B cell (primary cell): ENCODE measurements at regions not wholly inside any gene's neighbourhood (a gene's known extent, or its start where the extent isn't known, plus 50 kb on each side); places are given as distances from the start of the nearest gene placed in this dataset.

ENCODE experiments used
- ATAC-seq: fragments of 200-7000 bp; cut with Tn5 transposase; one replicate; pipeline ENCODE4 v1.10.0; 2021; ENCODE audit warnings: low read depth, mild to moderate bottlenecking, moderate number of reproducible peaks, moderate library complexity
- CTCF ChIA-PET: fragments of 350-600 bp; sonication (Branson Sonifier 250); formaldehyde crosslinking; loops from one replicate; lab custom pipeline; 2021; ENCODE audit warnings: antibody characterized with exemption, inconsistent platforms; lab: Charles Lee
- POLR2A ChIA-PET: fragments of 350-600 bp; sonication (Branson Sonifier 250); formaldehyde crosslinking; loops from one replicate; lab custom pipeline; 2021; ENCODE audit warnings: antibody characterized with exemption; lab: Charles Lee
- DNase-seq: peaks from one replicate; pipeline ENCODE4 v3.0.0; 2013
- H2AFZ ChIP-seq: 2 replicates; pipeline ENCODE4 v1.6.1; 2012; ENCODE audit warnings: mild to moderate bottlenecking, low read depth, low read length; ENCODE audit not compliant: insufficient read depth, poor library complexity, severe bottlenecking
- H3K27ac ChIP-seq, 2 donors: 1 replicate in 1 of 2; 2 replicates in 1 of 2; pipeline ENCODE4 v1.5.1; 2012 to 2013; ENCODE audit warnings: low read length in 2 of 2, mild to moderate bottlenecking in 2 of 2, moderate library complexity in 1 of 2
- H3K27me3 ChIP-seq, 4 experiments: fragments of 200-600 bp in 1 of 4; sonication (generic) in 1 of 4; replicated peaks in 1 of 4; 1 replicate in 2 of 4; 2 replicates in 2 of 4; pipeline versions ENCODE4 v1.6.1 to v1.7.0; 2013 to 2016; ENCODE audit warnings: low read length in 3 of 4, mild to moderate bottlenecking in 2 of 4, mixed read lengths in 1 of 4, moderate library complexity in 1 of 4; ENCODE audit not compliant: insufficient read depth in 4 of 4, control insufficient read depth in 3 of 4; ENCODE audit errors: control extremely low read depth in 1 of 4
- H3K36me3 ChIP-seq, 2 experiments: replicated peaks in 1 of 2; 1 replicate in 1 of 2; 2 replicates in 1 of 2; pipeline versions ENCODE4 v1.6.1 to v1.7.1; 2013; ENCODE audit warnings: low read length in 1 of 2; ENCODE audit not compliant: insufficient read depth in 2 of 2, control insufficient read depth in 1 of 2; ENCODE audit errors: control extremely low read depth in 1 of 2, extremely low read depth in 1 of 2
- H3K4me1 ChIP-seq, 2 donors: fragments of 200-600 bp in 1 of 2; sonication (generic) in 1 of 2; 1 replicate in 1 of 2; 2 replicates in 1 of 2; pipeline versions ENCODE4 v1.5.1 to v1.6.1; 2013 to 2017; ENCODE audit warnings: low read length in 2 of 2; ENCODE audit not compliant: control insufficient read depth in 2 of 2, insufficient read depth in 2 of 2
- H3K4me2 ChIP-seq: replicated peaks from 2 replicates; pipeline ENCODE3; 2012; ENCODE audit warnings: mild to moderate bottlenecking, low read depth, low read length; ENCODE audit not compliant: poor library complexity, severe bottlenecking
- H3K4me3 ChIP-seq, 5 experiments: fragments of 200-600 bp in 1 of 5; sonication (generic) in 1 of 5; 1 replicate in 3 of 5; 2 replicates in 2 of 5; pipeline versions ENCODE4 v1.5.1 to v1.7.0; 2011 to 2016; ENCODE audit warnings: low read length in 4 of 5, mild to moderate bottlenecking in 4 of 5, low read depth in 2 of 5, control low read depth in 1 of 5, moderate library complexity in 1 of 5; ENCODE audit not compliant: insufficient read depth in 1 of 5; ENCODE audit errors: control extremely low read depth in 1 of 5, extremely low read depth in 1 of 5
- H3K79me2 ChIP-seq: fragments of 200-600 bp; sonication (generic); one replicate; pipeline ENCODE4 v1.6.0; 2016; ENCODE audit warnings: low read length; ENCODE audit not compliant: control insufficient read depth, insufficient read depth
- H3K9ac ChIP-seq: fragments of 200-600 bp; sonication (generic); 2 replicates; pipeline ENCODE4 v1.6.1; 2017; ENCODE audit warnings: mild to moderate bottlenecking, low read length, moderate library complexity
- H3K9me3 ChIP-seq, 3 donors: one replicate each; pipeline versions ENCODE4 v1.6.1 to v1.7.1; 2013; ENCODE audit warnings: low read length in 2 of 3; ENCODE audit not compliant: control insufficient read depth in 2 of 3, insufficient read depth in 1 of 3; ENCODE audit errors: control extremely low read depth in 1 of 3
- H4K20me1 ChIP-seq: 2 replicates; pipeline ENCODE4 v1.6.0; 2012; ENCODE audit warnings: mild to moderate bottlenecking, low read length; ENCODE audit not compliant: insufficient read depth, control insufficient read depth, poor library complexity, severe bottlenecking
- H3K27ac Mint-ChIP-seq: one replicate; pipeline ENCODE4 v1.8.0; 2021; ENCODE audit warnings: mixed read lengths
- H3K27me3 Mint-ChIP-seq: one replicate; pipeline ENCODE4 v1.8.0; 2021; ENCODE audit warnings: mixed read lengths
- H3K4me1 Mint-ChIP-seq: one replicate; pipeline ENCODE4 v1.8.0; 2021; ENCODE audit warnings: mixed read lengths
- H3K4me3 Mint-ChIP-seq: one replicate; pipeline ENCODE4 v1.8.0; 2021; ENCODE audit warnings: mixed read lengths
- H3K9me3 Mint-ChIP-seq: one replicate; pipeline ENCODE4 v1.8.0; 2022; ENCODE audit warnings: mixed read lengths; ENCODE audit not compliant: insufficient read depth
- EZH2 ChIP-seq: IDR thresholded peaks from 2 replicates; pipeline ENCODE4 v1.6.1; 2012; ENCODE audit warnings: borderline replicate concordance, low read depth, mild to moderate bottlenecking, moderate library complexity, low read length; ENCODE audit not compliant: insufficient read depth, poor library complexity, severe bottlenecking
- WGBS: methylation state at CpG from one replicate; pipeline ENCODE4 v1.1.5; 2013; ENCODE audit warnings: missing lambda C conversion rate; ENCODE audit not compliant: insufficient coverage; 5-methylcytosine and 5-hydroxymethylcytosine counted together
- intact Hi-C: fragments of 100-400 bp; cut with micrococcal nuclease; formaldehyde crosslinking; loops from one replicate; pipeline ENCODE4 v1.10.0; 2022
- TF ChIP-seq, protein P1 (sequence below): fragments of 200-600 bp; IDR thresholded peaks from one replicate; pipeline ENCODE4 v1.8.0; 2022; ENCODE audit warnings: antibody characterized with exemption, mild to moderate bottlenecking

DNA sequence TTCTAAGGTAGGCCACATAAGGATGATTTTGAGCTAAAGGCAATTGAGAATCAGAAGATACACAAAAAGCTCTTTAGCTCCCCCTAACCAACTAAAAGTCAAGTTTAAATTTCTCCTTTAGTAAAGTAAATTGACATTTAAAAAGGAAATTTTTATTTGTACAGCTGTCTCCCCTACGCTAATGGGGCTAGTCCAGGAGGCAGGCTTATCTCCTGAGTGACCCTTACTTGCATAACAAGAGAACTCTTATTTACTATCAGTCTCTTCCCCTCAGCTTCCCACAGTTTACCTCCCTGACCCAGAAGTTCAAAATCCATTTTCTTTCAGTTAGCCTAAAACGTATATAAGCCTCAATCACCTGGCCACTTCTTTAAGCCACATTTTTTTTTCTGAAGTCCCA lies 1002.8 kb upstream of the NRXN1 start:
- Histone ChIP-seq H3K9ac (no peak overlapping the region), H3K4me3 (no peak overlapping the region), H3K4me1 (no peaks in the 10 kb centered on the region), H3K36me3 (no peaks in the 10 kb centered on the region), H3K27me3 (no peaks in the 10 kb centered on the region), H3K79me2 (no peaks in the 10 kb centered on the region), H4K20me1 (no peaks in the 10 kb centered on the region), H3K4me2 (no peak overlapping the region), H3K27ac (no peak overlapping the region), H3K9me3 (no peaks in the 10 kb centered on the region), H2AFZ (no peak overlapping the region)
- ChIA-PET POLR2A (no interaction called here), CTCF (no interaction called here)
- Mint-ChIP-seq H3K4me1 (no peaks in the 10 kb centered on the region), H3K9me3 (no peaks in the 10 kb centered on the region), H3K27ac (no peak overlapping the region), H3K4me3 (no peak overlapping the region), H3K27me3 (no peaks in the 10 kb centered on the region)
- TF ChIP-seq, protein P1, sequence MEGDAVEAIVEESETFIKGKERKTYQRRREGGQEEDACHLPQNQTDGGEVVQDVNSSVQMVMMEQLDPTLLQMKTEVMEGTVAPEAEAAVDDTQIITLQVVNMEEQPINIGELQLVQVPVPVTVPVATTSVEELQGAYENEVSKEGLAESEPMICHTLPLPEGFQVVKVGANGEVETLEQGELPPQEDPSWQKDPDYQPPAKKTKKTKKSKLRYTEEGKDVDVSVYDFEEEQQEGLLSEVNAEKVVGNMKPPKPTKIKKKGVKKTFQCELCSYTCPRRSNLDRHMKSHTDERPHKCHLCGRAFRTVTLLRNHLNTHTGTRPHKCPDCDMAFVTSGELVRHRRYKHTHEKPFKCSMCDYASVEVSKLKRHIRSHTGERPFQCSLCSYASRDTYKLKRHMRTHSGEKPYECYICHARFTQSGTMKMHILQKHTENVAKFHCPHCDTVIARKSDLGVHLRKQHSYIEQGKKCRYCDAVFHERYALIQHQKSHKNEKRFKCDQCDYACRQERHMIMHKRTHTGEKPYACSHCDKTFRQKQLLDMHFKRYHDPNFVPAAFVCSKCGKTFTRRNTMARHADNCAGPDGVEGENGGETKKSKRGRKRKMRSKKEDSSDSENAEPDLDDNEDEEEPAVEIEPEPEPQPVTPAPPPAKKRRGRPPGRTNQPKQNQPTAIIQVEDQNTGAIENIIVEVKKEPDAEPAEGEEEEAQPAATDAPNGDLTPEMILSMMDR, result no peak
- no peak for DNase-seq
- WGBS, result 100% methylated on average over 1 of the region's 2 CpGs
- no peak for ATAC-seq
- intact Hi-C loops, result no loop called here

DNA sequence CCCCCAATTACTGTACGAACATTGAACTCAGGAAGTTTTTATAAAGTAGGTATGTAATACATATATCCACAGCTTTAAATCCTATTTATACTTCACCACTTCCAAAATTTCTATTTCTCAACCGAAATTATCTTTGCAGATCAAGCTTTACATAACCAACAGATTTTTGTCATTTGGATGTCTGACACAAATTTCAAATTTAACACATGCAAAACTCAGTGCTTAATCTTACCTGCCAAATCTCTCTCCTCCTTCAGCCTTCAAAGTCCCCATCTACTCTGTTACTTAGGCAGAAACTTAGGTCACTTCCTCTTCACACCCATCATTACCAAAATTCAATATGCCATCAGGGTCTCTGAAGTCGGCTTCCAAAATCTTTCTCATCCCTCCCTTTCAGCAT lies 990.1 kb upstream of the NRXN1 start:
- H3K27me3 Mint-ChIP-seq, result no peaks in the 10 kb centered on the region
- Histone ChIP-seq H3K36me3 (no peaks in the 10 kb centered on the region), H3K27me3 (no peaks in the 10 kb centered on the region), H3K4me2 (no peak overlapping the region), H3K4me1 (no peaks in the 10 kb centered on the region), H3K79me2 (no peaks in the 10 kb centered on the region), H2AFZ (no peak overlapping the region), H3K9me3 (peaks cover 0 to 8% (median 1%) of the 10 kb centered on the region in 3 donors), H3K4me3 (no peak overlapping the region), H3K27ac (no peak overlapping the region), H4K20me1 (no peaks in the 10 kb centered on the region), H3K9ac (no peak overlapping the region)
- ATAC-seq (no peak), DNase-seq (no peak)
- CTCF ChIA-PET, result no interaction called here
- H3K4me1 Mint-ChIP-seq, result no peaks in the 10 kb centered on the region
- POLR2A ChIA-PET, result no interaction called here
- intact Hi-C loops, result no loop called here
- TF ChIP-seq EZH2, result no peak
- TF ChIP-seq, protein P1, result no peak
- H3K9me3 Mint-ChIP-seq, result peaks cover 8% of the 10 kb centered on the region
- H3K27ac Mint-ChIP-seq, result no peak overlapping the region
- WGBS, result 80% methylated on average over 1 of the region's 3 CpGs
- no peak overlapping the region for H3K4me3 Mint-ChIP-seq
